Activated naive CD8-positive, alpha-beta T cell treated with anti-CD3 and anti-CD28 coated beads, Interleukin-2, amount 50 U/mL, for 16 hours (primary cell): ENCODE measurements at regions not wholly inside any gene's neighbourhood (a gene's known extent, or its start where the extent isn't known, plus 50 kb on each side); places are given as distances from the start of the nearest gene placed in this dataset.
"Not testable (repeated sequence)": the region's sequence is repeated elsewhere in the genome, so short reads cannot be mapped to it uniquely, and the experiment has no call there.

ENCODE experiments used
- DNase-seq: peaks from one replicate; pipeline ENCODE4 v3.0.0-alpha.2; 2020; ENCODE audit warnings: low read depth, low spot score

DNA sequence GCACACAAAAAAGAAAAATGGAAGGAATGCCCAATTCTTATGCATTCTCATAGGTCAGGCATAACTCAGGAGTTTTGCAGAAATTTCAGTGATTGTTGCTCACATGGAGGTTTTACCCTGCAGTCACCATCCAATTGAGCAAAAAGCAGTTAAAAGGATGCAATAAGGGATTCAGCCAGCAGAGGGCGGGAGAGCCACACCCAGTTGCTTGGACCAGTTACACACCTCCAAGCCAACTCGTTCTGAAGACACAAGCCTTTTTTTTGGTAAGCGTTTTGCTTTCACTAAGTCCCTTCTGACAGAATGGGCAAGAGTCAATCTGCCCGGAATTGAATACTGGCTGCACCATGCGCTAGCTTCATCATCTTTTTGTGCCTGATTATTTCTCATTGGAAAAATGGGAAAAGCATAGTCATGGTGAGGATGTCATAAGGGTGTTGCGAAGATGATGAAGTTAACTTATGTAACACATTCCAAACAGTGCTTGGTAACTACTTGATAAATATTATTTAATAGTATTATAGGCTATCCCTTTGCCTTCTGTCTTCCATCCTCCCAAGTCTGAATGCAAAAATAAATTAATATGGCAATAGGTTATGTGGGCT is 154.4 kb upstream of the SGO1 start:
- DNase-seq: peak; percentile 21

DNA sequence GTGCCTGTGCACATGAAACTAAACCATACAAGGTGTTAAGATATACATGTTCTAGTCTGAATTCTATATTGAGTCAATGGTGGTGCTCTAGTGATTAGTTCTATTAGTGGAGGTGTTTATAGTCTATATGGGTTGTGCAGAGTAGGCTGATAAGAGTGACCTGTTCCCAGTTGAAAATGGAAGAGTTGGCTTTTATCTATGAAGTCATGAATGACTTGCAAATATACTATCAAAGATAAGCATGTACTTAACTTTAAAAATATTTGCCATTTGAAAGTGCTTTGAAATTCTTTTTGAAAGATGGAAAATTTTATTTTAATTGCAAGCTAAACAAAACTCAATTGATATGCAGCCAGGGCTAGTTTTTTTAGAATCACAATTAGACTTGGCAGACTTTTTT is 150.6 kb upstream of the SGO1 start:
- no peak for DNase-seq

DNA sequence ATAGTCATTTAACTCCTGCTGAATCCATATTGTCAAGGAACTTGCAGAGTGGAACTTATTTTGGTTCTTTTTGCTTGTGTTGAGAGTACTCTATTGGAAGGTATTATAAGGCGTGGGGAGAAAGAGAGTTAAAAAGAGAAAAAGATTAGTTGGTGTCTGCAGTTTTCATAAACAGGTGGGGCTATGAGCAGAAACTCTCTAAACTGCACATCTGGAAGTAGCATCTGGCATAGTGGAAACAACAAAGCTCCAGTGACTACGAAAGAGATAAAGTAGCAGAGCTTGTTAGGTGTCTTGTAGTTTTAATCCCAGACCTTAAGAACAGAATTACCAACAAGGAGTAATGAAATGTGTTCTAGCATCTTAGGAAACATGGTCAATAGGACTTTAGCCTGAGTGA is 148.8 kb upstream of the SGO1 start:
- no peak for DNase-seq

DNA sequence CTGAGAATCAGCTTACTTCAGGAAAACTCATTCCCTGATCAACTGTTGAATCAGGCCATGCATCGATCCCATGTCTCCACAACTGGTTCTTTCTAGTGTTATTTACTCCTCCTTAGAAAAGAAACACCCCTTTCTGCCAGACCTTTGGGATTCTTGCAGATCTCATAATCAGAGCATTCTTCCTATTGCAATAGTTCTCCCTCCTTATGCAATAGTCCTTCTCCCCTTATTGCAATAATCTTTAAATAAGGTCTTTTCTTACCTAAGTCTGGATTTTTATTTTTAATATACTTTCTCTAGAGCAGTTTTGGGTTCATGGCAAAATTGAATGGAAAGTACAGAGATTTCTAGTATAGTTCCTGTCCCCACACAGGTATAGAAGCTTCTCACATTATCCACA is 141.9 kb upstream of the SGO1 start:
- DNase-seq: no peak

DNA sequence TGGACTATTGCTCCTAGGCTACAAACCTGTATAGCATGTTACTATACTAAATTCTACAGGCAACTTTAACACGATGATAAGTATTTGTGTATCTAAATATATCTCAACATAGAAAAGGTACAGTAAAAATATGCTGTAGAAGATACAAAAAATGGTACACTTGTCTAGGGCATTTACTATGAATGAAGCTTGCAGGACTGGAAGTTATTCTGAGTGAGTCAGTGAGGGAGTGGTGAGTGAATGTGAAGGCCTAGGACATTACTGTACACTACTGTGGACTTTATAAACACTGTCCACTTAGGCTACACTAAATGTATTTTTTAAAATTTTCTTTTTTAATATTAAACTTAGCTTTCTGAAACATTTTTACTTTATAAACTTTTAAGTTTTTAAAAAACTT is 140.5 kb upstream of the SGO1 start:
- no peak for DNase-seq

DNA sequence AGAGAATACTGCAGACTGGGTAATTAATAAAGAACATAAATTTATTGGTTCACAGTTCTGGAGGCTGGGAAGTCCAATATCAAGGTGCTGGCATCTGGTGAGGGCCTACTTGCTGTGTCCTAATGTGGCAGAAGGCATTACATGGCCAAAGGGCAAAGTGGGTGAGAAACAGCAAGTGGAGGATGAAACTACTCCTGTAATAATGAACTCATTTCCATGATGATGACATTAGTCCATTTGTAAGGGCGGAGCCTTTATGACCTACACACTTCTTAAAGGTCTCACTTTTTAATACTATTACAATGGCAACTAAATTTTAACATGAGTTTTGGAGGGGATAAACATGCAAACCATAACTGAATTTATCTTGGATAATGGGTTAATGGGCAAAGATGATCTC is 139.6 kb upstream of the SGO1 start:
- no peak for DNase-seq

DNA sequence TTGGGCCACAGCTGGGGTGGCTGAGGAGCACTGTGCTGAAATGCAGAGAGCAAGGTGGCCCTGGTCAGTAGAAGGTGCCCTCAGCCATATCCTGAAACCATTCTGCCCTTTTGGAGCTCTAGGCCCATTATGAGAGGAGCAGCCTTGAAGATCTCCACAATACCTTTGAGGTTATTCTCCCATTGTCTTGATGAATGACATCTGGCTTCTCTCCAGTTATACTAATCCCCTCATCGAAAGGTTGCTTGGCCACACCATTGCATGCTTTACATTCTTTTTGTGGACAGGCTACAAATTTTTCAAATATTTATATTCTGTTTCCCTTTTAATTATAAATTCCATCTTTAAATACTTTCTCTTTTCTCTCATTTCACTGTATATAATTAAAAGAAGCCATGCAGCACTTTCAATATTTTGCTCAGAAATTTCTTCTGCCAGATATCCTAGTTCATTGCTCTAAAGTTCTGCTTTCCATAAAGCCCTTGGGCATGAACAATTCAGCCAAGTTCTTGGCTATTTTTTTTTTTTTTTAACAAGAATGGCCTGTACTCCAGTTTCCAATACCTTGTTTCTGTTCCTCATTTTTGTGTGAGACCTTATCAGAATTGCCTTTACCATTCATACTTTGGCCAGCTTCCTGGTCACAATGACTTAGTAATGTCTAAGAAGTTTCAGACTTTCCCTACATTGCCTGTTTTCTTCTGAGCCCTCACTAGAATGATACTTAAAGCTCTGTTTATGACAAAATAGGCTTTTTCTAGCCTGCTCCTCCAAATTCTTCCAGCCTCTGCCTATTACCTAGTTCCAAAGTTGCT is 138.9 kb upstream of the SGO1 start:
- no peak for DNase-seq

DNA sequence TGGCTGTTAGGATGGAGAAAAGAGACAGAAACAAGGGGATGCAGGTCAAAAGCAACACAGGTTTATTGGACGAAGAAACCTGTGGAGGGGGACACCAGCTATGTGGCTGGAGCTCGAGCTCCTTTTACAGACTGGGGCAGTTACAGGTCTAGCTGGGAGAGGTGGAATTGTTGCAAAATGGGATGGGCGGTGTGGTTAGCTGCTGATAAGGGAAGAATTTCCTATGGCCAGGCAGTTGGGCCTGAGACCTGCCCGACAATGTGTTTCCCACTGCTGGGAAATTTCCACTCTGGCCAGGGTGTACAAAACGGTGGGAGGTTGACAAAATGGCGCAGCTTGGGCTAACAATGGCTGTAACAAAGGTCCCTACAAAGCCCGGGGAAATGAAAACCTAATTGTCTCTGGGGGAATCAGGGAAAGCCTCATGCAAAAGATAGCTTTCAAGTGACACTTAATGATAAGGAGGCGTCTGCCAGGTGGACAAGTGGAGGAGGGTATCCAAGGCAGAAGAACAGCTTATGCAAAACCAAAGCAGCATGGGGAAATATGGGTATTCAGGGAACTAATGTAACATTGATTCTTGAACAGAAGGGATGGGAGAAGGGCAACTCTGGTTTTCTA is 137.4 kb upstream of the SGO1 start:
- DNase-seq: no peak

DNA sequence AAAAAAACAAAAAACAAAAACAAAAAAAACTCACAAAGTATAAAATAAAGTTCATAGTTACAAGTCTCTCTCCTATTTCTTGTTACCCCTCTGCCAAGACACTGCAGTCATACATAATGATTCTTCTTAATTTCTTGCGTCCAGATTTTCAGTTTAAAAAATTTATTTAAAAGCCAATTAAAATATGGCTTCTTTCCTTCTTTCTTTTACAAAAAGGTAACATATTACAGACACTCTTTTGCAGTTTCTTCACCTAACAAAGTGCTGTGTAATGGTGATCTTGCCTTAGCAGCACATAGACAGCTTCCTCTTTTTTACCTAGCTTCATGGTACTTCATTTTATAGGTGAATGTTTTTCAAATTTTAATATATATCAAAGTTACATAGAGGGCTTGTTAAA is 136.1 kb upstream of the SGO1 start:
- DNase-seq: no peak

DNA sequence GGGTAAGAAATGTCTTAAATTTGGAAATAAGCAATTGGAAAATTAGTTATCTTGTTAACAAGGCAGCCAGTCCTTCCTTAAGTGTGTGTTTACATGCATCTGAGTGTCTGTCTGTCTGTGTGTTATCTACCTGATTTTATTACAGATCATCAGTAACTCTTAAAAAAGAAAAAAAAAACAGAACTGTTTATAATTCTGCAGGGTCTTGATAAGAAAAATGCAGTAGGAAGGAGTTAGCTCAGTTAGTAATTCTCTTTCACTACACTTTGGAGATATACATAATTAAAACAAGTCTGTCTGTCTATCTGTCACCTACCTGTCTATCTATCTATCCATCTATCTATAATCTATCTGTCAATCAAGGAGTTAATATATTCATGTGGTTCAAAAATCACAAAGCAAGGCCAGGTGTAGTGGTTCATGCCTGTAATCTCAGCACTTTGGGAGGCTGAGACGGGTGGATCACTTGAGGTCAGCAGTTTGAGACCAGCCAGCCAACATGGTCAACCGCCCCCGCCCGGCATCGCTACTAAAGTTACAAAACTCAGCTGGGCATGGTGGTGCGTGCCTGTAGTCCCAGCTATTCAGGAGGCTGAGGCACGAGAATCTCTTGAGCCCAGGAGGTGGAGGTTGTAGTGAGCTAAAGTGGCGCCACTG is 135.5 kb upstream of the SGO1 start:
- DNase-seq: no peak

DNA sequence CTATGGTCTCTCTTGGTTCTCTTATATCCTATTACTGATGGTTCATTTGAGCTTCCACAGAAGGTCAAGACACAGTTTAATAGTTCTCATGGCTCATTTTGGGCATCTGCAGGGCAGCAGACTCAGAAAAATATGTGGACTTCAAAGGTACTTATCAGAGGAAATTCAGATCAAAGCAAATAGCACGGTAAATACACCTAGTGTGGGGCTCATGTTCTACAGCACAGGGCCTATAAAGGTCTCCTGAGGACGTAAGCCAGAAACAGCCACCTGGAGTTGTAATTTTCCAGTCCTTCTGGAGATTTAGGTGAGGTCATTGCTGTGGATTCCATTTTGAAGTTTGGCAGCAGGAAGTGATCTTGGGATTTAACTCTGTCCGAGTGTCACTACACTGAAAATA is 134.5 kb upstream of the SGO1 start:
- no peak for DNase-seq

DNA sequence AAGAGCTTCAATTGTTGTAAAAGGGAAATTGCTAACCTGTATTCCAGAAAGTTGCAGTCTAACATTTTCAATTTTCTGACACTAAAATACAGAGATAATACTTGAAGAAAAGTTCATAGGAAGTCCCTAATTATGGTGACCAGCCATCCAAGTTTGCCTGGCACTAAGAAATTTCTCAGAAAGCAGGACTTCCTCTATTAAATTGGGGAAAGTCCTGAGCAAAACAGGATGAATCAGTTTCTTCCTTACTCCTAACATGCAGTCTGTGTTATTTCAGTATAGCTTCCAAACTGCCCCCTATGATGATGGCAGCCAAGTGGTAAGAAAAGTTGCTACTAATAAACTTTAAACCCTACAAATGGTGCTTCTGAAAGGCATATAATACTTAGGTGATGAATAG is 133.5 kb upstream of the SGO1 start:
- no peak for DNase-seq

DNA sequence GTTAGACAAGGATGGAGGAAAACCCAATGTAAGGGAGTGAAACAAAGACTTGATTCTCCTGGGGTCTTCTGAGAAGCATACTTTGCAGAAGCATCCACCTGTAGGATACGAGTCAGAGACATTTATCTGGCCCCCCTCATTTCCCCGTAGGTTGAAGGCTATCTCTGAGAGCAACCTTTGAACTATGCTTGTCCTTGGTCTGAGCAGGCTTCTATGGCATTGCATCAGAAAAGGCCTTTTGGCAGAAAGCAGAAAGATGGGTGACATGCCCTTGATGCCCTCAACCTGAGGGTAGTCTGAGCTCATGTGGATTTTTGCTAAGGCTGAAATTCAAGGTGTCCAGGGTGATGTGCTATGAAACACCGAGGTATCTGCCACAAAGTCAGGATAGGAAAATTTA is 131.6 kb upstream of the SGO1 start:
- no peak for DNase-seq

DNA sequence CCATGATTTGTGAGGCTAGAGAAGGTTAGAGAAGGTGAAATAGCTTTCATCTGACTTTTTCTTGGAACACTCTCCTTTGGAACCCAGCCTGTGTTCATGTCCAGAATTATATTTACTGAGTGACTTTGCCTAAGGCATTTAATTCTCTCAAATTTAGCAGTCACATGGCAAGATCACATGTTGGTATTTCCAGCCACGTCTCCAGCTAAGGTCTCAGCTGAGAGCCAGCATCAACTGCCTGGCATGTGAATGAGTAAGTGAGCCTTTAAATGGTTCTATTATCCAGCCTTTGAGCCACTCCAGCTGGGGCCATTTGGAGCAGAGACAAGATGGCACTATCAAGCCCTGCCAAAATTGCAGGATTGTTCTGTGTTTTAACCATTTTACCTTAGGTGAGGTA is 130.2 kb upstream of the SGO1 start:
- no peak for DNase-seq

DNA sequence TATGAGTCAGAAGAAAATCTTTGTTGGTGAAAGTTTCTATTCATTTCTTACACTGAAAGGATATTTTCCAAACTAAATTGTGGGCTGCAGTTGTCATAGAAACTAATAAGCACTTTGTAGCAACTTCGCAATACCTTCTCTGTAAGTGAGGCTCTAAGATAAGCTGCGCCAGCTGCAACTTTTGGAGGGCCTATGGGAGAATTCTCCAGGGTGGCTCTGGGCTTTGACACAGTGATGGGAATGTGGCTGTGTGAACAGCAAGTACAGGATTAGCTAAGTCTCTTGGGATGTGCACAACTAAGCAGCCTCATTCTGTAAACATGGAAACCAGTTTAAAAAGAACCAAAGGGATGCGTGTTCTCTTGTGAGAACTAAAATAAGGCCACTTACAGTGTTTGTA is 124.6 kb upstream of the SGO1 start:
- no peak for DNase-seq

DNA sequence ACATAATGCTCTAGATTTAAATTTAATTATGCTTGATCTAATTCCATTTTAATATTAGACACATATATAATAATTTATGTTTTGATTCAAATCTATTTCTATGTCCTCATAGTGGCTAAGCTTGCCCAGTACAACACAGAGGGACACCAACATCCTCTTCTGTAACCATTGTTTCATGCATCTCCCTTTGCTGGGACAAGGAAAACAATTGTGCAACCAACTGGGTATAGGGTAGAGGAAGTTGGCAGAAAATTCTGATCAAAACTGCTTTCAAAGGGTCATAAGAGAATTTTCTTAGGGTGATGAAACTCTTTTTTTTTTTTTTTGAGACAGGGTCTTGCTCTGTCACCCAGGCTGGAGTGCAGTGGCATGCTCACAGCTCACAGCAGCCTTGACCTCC is 121.4 kb upstream of the SGO1 start:
- no peak for DNase-seq

DNA sequence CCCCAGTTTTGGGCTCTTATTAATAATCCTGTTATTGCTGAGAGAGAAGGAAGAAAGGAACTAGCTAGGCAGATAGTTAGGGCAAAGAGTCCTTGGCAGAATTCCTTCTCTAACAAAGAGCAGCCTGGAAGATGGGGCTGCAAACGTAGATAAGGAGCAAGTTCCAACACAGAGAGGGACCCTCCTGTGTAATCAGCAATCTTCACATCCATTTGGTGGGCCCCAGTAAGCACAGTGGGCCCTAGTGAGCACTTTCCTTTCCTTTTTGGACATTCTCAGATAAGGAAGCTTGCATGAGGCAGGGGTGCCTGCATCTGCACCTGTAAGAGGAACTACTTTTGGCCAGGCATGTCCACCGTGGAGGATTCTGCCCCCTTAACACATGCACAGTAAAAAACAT is 119.6 kb upstream of the SGO1 start:
- no peak for DNase-seq

DNA sequence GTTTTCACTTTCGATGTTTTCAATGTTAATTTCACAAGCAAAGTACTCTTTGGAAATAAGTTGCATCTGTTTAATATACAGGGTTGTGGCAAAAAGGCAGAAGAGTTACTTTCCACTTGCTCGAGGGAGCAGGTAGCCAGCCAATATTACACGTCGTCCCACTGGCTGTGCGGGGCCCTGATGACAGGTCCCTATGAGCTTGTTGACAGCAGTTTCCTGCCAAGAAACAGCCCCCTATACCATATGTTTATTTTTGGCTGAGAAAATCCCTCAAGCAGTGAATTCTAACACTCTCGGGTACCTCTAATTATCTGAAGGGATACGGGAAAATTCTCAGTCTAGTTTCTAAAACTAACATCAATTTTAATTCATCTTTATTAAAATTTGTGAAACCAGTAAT is 116.8 kb upstream of the SGO1 start:
- no peak for DNase-seq

DNA sequence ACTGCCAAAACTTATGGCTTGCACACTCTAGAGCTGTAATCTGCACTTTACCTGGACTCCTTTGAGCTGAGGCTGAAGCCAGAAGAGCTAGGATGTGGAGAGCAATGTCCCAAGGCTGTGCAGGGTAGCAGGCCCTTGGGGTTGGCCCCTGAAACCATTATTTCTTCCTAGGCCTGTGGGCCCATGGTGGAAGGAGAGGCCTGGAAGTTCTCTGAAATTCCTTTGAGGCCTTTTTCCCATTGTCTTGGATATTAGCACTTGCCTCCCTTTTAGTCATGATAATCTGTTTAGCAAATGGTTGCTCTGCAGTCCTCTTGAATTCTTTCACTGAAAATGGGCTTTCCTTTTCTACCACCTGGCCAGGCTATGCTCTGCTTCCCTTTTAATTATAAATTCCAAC is 102.0 kb upstream of the SGO1 start:
- no peak for DNase-seq

DNA sequence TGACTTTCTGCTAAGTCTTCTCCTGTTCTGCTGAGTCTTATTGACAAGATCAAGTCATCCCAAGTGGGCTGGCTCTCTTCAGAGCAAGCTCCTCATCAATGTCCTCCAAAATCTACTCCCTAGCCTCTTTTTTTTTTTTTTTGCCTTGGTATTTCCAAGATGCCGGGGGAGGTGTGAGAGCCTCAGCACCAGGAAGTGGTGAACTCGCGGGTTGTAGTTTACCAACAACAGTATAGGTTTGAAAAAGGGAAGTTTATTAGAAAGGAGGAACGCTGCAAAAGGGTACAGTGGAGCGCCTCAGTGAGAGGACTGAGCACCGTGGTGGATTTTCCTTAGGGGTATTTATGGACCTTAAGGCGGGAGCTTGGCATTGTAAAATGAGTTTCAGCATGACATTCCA is 94.3 kb upstream of the SGO1 start:
- no peak for DNase-seq

DNA sequence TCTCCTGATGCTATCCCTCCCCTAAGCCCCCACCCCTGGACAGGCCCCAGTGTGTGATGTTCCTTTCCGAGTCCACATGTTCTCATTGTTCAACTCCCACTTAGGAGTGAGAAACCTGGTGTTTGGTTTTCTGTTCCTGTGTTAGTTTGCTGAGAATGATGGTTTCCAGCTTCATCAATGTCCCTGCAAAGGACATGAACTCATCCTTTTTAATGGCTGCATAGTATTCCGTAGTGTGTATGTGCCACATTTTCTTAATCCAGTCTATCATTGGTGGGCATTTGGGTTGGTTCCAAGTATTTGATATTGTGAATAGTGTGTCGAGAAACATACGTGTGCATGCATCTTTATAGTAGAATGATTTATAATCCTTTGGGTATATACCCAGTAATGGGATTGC is 80.0 kb upstream of the SGO1 start:
- DNase-seq: not testable (repeated sequence)

DNA sequence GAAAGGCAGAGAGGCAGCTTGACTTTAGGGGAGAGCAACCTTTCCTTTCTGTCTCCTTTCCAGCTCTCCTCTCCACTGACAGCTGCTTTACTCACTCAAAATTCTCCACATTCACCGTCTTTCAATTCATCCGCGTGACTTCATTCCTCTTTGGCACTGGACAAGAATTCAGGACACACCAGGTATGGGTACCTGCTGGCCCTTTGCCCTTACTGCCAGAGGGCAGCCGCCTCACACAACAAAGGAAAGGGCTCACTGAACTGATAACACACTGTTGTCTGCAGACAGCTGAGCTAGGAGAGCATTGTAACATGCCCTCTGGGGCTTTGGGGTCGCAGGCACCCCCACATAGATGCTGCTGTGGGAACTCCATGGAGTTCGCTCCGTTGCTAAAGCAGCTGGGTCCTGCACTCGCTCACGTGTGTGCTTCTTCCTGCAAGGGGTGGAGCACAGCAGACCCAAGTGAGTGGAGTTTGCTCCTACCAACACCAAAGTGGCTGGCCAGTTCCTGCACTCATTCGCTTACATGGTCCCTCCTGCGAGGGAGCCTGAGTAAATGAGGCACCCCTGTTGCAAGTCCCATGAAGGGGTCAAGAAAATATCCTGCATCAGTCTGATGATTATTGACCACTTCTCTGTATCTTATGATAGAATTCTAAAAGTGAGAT is 79.0 kb upstream of the SGO1 start:
- no peak for DNase-seq
